ENCODE measurements at regions not wholly inside any gene's neighbourhood (a gene's known extent, or its start where the extent isn't known, plus 50 kb on each side); places are given as distances from the start of the nearest gene placed in this dataset.

- Histone ChIP-seq H3K27me3 (ENCODE audit: control insufficient read depth, extremely low read depth, insufficient read depth, low read length) (peaks cover 6% of the 10 kb centered on the region), H4K20me1 (ENCODE audit: control insufficient read depth, extremely low read depth, insufficient read depth, low read length) (no peaks in the 10 kb centered on the region), H3K36me3 (ENCODE audit: control insufficient read depth in 2 of 2, extremely low read depth in 1 of 2, insufficient read depth in 2 of 2, low read length in 2 of 2) (no peaks in the 10 kb centered on the region), H3K79me2 (ENCODE audit: control insufficient read depth, insufficient read depth, low read length) (no peaks in the 10 kb centered on the region), H3K4me2 (ENCODE audit: control insufficient read depth, extremely low read depth, insufficient read depth, low read depth, low read length) (no peak overlapping the region), H2AFZ (ENCODE audit: control insufficient read depth, low read length) (no peak overlapping the region), H3K9ac (ENCODE audit: control insufficient read depth, extremely low read depth, insufficient read depth, low read length) (no peak overlapping the region), H3K4me1 (ENCODE audit: control insufficient read depth, extremely low read depth, insufficient read depth, low read length) (no peaks in the 10 kb centered on the region), H3K9me1 (ENCODE audit: control insufficient read depth, extremely low read depth, insufficient read depth, low read length) (no peaks in the 10 kb centered on the region), H3K9me3 (ENCODE audit: control insufficient read depth, low read depth, low read length) (no peaks in the 10 kb centered on the region), H3K4me3 (ENCODE audit: control insufficient read depth in 2 of 3, extremely low read depth in 1 of 3, insufficient read depth in 2 of 3, low read depth in 1 of 3, low read length in 3 of 3) (no peak overlapping the region), H3K27ac (ENCODE audit: control insufficient read depth, insufficient read depth, low read length) (no peak overlapping the region)
- TF ChIP-seq CTCF (optimal IDR thresholded peaks at IDR 0.05 in 1 of 3, IDR thresholded peaks at IDR 0.05 in 1 of 3, conservative IDR thresholded peaks at IDR 0.05 in 1 of 3; ENCODE audit: extremely low read depth in 1 of 3, insufficient read depth in 2 of 3, low read length in 3 of 3) (no peak), EZH2 (IDR thresholded peaks at IDR 0.05; ENCODE audit: low read length) (no peak)
- no peak for DNase-seq (ENCODE audit: low read depth, low spot score)
- FAIRE-seq, result no peak
- dilution Hi-C loops (cut with MboI; ENCODE audit: extremely low pct_ligation_motif_present, low sequenced_read_pairs), result no loop called here
These were observed 71.3 kb upstream of the SALL4 start for GRCh38 chr20:51873652-51874051.

GRCh38 chr20:51871943-51872342, 69.6 kb upstream of the SALL4 start:
- Histone ChIP-seq H3K9ac (ENCODE audit: control insufficient read depth, extremely low read depth, insufficient read depth, low read length) (no peak overlapping the region), H3K79me2 (ENCODE audit: control insufficient read depth, insufficient read depth, low read length) (no peaks in the 10 kb centered on the region), H4K20me1 (ENCODE audit: control insufficient read depth, extremely low read depth, insufficient read depth, low read length) (no peaks in the 10 kb centered on the region), H3K4me3 (ENCODE audit: control insufficient read depth in 2 of 3, extremely low read depth in 1 of 3, insufficient read depth in 2 of 3, low read depth in 1 of 3, low read length in 3 of 3) (no peak overlapping the region), H3K27ac (ENCODE audit: control insufficient read depth, insufficient read depth, low read length) (no peak overlapping the region), H3K4me2 (ENCODE audit: control insufficient read depth, extremely low read depth, insufficient read depth, low read depth, low read length) (no peak overlapping the region), H3K9me1 (ENCODE audit: control insufficient read depth, extremely low read depth, insufficient read depth, low read length) (no peaks in the 10 kb centered on the region), H3K36me3 (ENCODE audit: control insufficient read depth in 2 of 2, extremely low read depth in 1 of 2, insufficient read depth in 2 of 2, low read length in 2 of 2) (no peaks in the 10 kb centered on the region), H3K9me3 (ENCODE audit: control insufficient read depth, low read depth, low read length) (no peaks in the 10 kb centered on the region), H3K27me3 (ENCODE audit: control insufficient read depth, extremely low read depth, insufficient read depth, low read length) (peaks cover 6% of the 10 kb centered on the region), H2AFZ (ENCODE audit: control insufficient read depth, low read length) (no peak overlapping the region), H3K4me1 (ENCODE audit: control insufficient read depth, extremely low read depth, insufficient read depth, low read length) (no peaks in the 10 kb centered on the region)
- no peak for FAIRE-seq
- DNase-seq (ENCODE audit: low read depth, low spot score), result no peak
- dilution Hi-C loops (cut with MboI; ENCODE audit: extremely low pct_ligation_motif_present, low sequenced_read_pairs), result no loop called here
- TF ChIP-seq EZH2 (IDR thresholded peaks at IDR 0.05; ENCODE audit: low read length) (no peak), CTCF (optimal IDR thresholded peaks at IDR 0.05 in 1 of 3, IDR thresholded peaks at IDR 0.05 in 1 of 3, conservative IDR thresholded peaks at IDR 0.05 in 1 of 3; ENCODE audit: extremely low read depth in 1 of 3, insufficient read depth in 2 of 3, low read length in 3 of 3) (no peak)
